ENCODE measurements at regions not wholly inside any gene's neighbourhood (a gene's known extent, or its start where the extent isn't known, plus 50 kb on each side); places are given as distances from the start of the nearest gene placed in this dataset.

DNA sequence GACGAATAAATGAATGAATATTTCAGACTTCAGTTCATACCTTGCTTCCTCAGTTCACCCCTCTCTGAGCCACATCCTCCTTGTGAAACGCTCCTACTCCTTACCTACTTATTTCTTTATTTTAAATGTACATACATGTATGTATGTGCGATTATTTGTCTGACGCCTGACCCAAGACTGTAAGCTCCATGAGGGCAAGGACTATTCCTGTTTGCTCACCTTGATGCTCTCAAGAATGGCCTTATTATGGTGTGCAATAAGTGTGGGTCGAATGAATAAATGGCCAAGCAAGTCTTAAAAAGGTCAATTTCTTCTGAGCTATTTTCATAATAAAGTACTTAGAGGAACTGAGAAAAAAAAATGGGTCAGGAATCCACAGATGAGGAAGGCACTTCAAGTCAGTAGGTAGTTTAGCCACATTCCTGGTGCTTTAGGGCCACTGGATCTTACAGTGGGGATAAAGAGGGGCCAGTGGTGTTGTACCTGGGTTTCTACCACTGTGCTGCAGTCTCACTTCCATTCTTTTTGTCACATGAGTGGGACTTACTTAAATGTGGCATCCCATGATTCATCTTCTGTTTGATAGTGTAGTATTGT is 74.7 kb downstream of the SDC1 start:
- no peak for DNase-seq

DNA sequence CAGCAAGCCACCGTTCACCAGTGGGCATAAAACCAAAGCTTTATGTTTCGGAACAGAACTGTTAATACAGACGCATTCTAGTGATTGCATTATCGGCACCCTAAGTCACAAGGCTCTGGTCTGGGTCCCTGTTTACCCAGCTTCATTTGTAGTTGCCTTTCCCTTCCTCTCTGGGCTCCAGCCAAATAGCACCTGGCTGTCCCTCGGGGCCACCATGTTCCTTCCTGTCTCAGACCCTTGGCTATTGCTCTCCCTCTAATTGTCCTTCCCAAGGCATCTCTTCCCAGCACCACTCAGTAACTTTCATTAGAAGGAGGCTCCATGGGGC is 75.3 kb downstream of the SDC1 start:
- no peak for DNase-seq

DNA sequence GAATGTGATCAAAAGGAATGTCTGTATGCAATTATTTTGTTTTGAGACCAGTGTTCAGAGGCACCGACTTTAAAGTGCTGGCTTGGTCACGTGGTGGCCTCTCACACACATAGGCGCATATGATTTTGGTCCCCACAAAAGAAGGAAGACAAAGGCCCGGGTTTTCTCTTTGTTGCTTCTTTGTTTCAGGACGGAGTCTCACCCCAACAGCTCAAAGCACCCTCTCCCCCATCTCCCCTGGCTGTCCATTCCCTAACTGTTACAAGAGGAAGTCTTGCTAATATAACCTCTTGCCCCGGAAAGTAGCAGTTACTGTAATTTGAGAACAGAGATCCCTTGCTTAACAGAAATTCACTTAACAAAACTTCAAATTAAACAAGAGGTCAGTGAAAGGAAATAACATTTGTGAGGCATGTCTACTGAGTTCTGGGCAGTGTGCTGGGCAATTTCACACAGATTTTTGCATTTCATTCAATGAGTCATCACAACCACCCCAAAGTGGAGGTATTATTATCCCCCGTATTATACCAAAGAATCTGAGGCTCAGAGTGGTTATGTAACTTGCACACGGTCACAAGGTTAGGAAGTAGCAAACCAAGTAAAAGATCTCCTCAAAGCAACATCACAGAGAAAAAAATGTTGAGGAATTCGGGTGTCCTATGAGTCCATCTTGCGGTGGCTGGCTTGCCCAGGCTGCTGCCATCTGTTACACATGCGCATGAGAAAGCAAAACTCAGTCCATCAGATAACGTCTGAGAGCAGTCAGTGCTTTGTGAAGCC is 75.8 kb downstream of the SDC1 start:
- DNase-seq = no peak

DNA sequence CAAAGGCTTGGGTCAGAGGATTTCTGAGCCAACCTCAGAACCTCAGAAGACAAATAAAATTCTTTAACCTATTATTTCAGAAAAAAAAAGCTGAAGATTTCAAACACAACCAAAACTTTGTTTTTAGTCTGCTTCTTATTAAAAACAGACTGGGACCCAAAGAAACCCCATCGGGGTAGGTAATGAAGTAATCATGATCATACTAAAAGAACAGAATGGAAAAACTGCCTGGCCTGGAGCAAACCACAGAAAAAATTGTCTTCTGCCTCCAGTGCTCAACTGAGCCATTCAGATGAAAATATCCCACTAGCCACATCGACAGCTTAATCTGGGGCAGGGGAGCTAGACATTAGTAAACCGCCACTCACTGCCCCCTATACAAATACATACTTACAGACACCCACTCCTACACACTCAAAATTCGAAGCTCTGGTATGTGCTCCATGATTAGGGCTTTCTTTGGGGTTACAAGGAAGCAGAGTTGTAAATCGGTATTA is 76.5 kb downstream of the SDC1 start:
- no peak for DNase-seq

- no peak for DNase-seq
These were observed 77.6 kb downstream of the SDC1 start for GRCh38 chr2:20147351-20147750.

GRCh38 chr2:20146401-20146800 is 78.5 kb downstream of the SDC1 start:
- no peak for DNase-seq

GRCh38 chr2:20145497-20146193 is 79.3 kb downstream of the SDC1 start:
- no peak for DNase-seq

GRCh38 chr2:20144861-20145260 is 80.1 kb downstream of the SDC1 start:
- no peak for DNase-seq

GRCh38 chr2:20144196-20144595 is 80.7 kb downstream of the SDC1 start:
- DNase-seq = no peak

DNA sequence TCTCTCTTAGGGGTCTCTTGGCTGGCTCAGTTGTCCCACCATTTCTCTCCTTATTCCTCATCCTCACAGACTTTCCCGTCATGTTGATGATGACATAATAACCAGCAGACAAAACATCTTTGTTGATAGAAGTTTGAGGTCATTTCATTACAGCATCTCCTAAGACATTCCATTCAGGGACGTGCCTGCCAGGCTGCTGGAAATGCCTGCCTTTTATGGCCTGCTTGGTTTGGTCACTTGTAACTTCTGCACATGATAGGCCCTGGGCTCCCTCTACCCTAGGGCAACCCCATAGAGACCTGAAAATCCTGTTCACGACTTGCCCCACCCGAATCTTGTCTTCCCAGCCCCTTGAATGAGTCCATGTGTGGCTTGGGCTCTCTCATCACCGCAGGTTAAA is 81.7 kb downstream of the SDC1 start:
- no peak for DNase-seq

DNA sequence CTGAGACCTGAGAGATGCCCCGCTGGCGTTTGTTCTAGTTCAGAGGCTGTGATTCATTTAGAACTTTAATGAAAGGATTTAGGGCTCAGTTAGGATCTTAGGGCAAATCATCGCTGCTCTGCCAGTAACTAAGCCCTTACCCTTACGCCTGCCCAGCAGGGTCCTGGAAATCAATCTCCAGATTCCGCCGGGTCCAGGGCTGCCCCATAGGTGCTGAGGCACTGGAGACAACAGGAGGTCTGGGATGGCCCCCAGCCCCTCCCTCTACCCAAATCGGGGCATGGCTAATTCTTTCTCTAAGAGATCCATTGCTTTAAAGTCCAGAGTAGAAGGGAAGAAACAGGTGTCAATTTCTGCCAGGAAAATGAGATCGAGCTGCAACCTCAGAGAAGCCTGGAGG is 83.1 kb downstream of the SDC1 start:
- DNase-seq = no peak

DNA sequence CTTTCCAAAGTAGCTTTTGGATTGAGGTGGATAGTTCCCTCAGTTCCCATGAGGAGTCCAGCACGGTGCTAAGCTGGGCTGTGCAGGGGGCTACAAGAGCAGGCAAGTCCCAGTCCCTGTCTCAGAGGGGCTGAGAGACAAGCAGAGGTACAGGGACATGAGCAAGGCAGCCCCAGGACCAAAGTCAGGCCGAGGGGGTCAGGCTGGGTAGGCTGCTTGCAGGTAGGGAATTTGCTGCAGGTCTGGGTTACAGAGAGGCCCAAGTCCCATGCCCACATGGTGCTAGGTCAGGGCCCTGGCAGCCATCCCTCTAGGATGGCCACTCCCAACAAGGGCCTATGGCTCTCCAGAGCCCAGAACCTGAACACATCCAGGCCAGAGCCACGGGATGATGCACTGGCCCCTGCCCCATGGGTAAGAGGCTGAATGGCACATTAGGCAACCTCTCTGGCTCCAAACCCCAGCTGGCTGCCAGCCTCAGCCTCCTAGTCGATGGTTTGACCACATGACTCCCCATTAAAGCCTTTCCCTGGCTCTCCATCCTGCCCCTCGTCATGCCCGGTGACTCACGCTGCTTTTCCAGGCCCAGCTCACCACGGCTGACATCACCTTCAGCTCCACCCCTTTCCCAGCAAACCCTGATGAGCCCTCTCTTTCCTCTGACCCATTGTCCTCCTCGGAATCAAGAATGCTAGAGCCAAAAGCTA is 83.7 kb downstream of the SDC1 start:
- DNase-seq = no peak

DNA sequence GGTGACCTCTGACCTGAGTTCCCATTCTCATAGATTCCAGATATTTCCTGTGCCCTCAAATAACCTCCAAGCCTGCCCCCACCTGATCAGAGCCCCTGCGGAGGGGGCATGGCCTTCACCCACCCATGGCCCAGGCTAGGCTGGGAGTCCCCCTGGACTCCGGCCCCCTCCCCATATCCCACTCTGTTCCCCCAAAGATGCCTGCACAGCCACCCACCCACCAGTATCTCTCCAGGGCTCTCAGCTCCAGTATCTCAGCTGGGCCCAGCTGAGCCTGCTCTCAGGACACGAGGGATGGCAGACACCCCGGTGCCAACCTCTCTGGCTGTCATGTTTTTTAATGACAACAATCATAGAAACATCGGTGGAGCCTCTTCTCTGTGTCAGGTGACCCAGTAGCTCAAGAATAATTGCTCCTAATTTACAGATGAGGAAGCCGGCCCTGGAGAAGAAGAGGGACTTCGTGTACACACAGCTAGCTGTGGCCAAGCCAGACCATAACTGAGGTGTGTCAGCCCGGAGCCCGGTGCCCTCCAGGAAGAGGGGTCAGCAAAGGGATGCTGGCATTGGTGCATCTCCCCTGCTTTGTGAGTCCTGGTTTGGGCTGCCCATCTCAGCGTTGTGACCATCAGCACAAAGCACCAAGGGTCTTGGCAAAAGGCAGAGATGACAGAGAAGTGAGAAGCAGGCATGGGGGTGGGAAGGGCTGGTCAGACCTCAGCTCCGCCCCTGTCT is 84.4 kb downstream of the SDC1 start:
- no peak for DNase-seq

DNA sequence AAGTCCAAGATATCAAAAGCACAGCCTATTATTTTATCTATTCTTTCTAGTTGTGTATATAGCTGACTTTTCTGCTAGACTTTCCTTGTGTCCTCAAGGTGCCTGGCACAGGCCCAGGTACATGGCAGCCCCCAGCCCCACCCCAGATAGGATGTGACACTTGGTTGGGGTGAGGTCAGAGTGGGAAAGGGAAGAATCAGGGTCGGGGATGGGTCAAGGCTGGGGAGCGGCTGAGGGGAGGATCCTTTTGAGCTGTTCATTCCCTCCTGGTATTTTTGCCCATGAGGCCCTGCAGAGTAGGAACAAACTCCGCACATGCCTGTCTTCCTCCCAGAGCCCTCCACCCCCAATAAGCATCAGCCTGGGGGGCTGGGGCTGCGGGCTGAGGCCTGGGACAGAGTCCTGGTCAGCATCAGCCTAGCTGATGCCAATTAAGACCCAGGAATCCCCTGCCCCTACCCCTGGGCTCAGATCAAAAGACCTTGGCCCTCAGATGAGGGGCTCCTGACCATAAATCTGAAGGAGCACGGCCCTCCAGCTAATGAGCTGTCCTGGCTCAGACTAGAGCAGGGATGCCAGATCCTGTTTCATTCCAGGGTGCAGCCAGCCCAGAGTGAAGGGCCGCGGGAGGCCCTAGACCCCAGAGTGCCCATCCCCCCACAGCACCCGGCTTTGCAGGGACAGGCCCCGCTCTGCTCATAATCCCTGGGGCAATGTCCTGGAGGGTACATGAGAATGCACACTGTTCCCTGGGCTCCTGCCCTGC is 85.3 kb downstream of the SDC1 start:
- DNase-seq = no peak

DNA sequence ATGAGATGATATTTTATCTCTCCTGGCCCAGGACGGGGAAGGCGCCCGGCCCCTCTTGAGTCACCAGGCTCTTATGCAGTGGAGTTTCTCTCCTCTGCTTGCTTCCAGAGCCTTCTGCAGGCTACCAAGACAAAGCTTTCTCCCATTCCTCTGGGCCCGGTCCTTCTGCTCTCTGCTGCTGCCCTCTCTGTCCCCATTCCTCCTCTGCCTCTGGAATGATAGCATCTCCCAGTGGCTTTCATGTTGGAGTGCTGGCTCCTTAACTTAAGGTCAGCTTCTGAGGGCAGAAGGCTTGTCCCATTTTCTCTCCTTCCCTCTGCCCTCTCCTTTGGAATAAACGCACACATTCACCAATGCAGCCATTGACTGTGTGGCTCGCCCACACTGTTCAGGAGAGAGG is 86.2 kb downstream of the SDC1 start:
- DNase-seq = no peak

- DNase-seq = no peak
These were observed 86.5 kb upstream of the LAPTM4A start for GRCh38 chr2:20137884-20138283.

DNA sequence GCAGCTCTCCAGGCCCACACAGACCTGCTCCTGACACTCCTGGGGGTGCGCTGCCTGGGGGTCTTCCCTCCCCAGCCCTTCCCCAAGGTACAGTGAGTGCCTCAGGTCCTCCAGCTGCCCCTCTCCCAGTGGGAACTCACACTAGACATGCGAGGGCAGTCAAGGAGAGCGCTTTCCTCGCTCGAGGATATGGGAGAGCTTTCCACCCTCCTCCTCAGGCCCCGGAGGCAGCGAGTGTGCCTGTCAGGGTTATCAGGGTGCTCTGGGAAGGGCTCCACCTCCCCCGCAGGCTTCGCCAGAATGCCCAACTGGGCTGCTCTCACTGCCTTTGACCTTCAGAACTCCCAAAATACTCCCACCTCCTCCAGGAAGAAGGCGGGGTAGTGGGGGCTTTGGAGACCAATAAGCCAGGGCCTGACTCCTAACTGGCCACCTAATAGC is 85.7 kb upstream of the LAPTM4A start:
- DNase-seq = no peak

DNA sequence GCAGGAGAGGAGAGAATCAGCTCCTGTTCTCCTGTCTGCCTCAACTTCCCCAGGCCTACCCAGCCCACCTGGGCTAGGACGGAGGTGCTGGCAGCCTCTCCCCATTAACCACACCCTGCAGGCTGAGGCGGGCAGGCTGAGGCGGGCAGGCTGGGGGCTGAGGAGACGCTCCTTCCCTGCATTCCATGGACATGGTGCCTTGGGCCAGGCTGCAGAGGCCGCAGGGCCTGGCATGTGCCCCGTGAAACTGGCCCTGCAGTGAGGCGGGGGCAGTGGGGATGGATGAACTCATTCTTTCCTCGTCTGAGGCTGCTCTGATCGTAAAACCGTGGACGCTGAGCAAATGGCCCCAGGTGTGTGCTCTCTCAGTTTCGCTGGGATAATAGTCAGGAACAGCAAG is 84.7 kb upstream of the LAPTM4A start:
- no peak for DNase-seq

DNA sequence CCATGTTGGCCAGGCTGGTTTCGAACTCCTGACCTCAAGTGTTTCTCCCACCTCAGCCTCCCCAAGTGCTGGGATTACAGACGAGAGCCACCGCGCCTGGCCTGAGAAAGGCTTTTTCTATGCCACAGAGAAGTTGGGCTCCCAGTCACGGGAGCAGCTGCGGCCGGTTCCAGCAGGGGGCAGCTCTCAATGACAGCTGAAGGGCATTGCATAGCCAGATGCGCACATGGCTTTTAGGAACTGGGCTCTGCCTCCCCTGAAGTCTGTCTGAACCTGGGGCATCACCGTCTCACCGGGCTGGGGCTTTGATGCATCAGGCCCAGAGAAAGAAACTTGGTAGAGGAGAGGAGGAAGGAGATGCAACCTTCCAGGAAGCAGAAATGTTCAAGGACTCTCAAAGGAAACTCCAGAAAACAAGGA is 84.2 kb upstream of the LAPTM4A start:
- peak; percentile 6 for DNase-seq

DNA sequence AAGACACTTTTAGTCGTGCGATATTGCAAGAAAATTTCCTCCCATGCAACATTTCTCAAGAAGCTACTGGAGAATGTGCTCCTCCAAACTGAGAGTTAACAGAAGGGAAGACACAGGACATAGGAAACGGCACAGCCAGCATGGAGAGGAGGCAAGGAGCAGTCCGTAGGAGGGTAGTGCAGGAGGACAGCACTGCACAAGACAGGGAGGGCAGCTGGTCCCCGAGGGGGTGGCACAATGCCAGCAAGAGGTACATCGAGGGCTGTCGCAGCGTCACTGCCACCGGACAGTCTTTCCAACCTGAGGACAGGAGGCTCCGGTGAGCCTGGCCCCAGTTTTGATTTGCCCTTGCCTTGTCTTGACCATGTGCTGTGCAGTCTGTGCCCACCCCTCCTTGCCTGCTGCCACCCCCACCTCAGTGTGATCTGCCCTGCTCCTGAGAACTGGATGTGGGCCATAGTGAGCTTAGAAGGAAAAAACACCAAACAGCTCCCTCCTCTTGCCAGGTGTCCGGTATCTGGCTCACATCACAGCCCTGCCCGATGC is 81.6 kb upstream of the LAPTM4A start:
- no peak for DNase-seq

DNA sequence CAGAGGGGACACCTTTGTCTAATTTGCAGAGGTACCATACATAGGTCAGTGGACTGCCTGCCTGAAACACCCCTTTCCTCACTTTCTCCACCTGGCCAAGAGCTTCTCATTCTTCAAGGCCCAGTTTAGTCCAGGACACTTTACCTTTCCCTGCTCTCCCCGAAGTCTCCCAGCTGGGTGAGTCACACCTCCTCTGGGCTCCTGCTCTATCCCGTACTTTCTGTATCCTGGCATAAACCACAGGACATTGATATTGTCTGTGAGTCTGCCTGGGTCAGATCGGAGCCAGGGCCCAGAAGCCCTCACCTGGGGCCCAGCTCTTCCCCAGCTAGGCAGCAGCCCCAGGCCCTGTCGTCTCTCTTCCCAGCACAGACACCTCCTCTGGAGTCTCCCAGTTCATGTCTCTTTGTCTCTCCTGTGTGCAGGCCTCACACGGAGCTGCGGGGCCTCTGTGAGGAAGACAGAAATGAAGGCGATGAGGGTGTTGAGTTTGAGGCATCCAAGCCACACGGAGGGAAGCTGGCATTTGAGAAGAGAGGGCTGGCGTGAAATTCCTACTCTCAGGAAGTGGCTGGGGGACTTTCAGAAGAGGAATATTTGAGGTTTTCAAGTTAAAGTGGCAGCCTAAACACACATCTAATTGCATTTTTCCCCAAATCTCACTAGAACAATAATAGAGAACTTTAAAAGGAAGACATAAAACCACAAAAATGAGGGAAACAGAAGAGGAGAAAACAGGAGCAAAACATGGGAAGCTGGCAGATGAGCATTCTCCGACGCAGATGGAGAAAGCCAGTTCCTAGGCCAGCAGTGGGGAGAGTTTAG is 79.6 kb upstream of the LAPTM4A start:
- DNase-seq = no peak
